GM18867 (cell line): ENCODE measurements at regions not wholly inside any gene's neighbourhood (a gene's known extent, or its start where the extent isn't known, plus 50 kb on each side); places are given as distances from the start of the nearest gene placed in this dataset.
"Not testable (repeated sequence)": the region's sequence is repeated elsewhere in the genome, so short reads cannot be mapped to it uniquely, and the experiment has no call there.

Experiments used
- ATAC-seq: cut with Tn5 transposase; IDR thresholded peaks from one replicate; pipeline ENCODE4 v1.9.1; 2021; ENCODE audit warnings: mild to moderate bottlenecking, moderate library complexity; ENCODE audit not compliant: unreplicated experiment

DNA sequence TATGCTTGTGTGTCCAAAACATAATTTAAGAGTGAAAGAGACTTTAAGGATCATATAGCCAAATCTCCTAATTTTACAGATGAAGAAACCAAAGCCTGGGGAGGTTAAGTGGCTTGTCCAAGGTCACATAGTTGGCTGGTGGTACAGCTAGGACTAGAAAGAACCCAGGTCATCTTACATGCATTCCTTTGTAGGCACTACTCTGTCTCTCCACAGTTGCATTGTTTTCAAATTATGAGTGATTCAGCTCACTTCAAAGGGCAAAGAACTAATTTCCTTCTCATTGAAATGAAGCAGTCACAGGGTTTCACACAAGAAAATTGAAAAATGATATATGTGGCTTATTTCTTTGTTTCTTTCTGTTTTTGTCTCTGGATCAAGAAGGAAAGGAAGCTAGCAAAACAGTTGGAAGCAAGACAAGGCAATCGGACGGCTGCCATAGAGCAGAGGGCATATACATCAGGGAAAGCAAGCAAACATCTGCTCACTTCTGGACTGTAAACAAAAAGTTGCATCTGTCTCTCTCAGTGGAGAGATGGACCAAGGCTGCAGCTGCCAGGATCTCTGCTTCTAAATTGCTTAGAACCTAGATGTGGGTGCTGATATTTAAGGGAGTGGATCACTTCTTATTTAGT lies 107.5 kb upstream of the AMOT start:
- no peak for ATAC-seq

DNA sequence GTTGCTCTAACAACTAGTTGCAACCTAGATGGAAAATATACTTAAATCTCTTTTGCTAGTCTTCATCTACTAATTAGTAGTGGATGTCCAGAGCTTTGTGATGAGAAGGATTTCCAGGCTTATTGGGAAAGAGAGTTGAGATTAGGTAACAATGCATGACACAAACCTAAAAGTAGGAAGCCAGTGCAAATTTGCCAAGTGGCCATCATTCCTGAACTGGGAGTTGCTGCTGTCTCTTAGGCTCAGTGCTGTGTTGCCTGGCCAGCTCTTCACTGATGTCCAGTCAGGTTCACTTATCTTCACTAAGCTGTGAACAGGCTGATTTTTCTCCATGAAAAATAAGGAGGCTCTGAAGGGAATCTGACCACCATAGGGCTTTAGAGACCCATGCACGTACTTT lies 105.6 kb upstream of the AMOT start:
- no peak for ATAC-seq

DNA sequence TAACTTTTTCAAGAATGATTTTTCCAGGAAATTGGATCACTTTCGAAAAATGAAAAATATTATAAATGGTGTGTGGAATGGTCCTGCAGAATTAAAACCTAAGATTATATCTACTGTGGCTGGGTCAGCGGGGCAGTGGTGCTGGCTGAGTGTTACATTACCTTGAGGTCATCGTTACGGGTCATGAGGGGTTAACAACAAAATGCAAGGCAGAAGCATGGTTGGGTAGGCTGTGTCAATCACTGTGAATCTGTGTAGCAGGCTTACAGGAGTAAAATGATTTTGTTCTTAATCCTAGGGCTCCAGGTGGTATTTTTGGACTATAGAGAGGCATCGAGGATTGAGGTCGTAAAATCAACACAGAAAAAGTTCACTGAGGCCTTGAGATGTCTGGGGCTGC lies 105.2 kb upstream of the AMOT start:
- no peak for ATAC-seq

DNA sequence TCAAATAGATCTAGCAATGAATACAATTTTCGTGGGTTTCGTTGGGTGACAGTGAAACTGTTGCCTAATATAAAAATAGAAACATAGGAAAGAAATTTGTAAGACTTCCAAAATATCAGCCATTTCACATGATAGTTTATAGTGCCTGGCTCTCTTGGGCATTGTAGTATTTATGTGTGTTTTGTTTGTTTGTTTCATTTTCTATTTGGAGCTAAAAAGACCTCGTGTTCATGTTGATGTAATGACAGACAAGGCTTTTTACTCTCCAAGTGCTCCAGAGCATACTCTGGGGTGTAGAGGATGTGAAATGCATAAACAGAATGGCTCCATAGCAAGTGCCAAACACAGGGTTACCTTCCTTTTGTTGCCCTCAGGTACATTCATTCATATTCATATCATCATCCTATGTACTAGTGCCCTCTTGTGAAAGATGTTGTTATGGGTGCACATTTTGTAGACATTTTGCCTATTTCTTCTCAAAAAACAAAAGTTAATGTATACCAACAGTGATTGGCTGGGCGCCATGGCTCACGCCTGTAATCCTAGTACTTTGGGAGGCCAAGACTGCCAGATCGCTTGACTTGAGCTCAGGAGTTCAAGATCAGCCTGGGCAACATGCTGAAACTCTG lies 100.7 kb upstream of the AMOT start:
- peak; percentile 93 for ATAC-seq

DNA sequence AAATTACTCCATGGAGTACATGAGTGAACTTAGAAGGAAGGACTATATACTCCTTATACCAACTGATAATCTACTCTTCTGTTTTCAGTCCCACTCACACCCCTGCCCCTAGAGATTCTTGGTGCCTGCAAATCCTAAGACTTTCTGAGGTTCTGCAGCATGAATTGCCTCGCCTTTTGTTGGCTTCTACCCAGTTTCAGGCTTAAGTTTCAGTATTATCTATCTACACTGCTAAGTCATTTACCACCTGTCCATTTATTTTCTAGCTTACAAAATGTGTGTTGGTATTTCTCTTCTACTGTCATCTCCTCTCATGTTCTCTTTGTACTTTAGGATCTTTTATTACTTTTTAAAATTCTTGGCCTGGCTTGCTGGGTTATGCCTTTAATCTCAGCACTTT lies 94.4 kb upstream of the AMOT start:
- peak; percentile 59 for ATAC-seq

DNA sequence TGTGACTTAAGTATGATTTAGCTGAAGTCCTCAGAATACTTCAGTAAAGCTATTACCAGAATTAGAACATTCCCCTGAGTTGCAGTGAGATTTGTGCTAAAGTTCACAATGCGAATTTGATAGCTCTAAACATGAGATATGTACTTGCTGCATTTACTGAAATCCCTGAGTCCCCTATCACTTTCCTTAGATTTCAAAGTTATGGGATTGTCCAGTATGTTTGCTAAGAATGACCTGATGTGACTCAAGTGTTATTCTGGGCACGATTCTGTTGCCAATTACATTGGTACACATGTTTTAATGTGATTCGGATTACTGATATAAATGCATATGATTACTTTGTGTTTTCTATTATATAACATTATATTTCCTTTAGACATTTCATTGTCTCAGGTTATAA lies 91.3 kb upstream of the AMOT start:
- ATAC-seq: no peak

DNA sequence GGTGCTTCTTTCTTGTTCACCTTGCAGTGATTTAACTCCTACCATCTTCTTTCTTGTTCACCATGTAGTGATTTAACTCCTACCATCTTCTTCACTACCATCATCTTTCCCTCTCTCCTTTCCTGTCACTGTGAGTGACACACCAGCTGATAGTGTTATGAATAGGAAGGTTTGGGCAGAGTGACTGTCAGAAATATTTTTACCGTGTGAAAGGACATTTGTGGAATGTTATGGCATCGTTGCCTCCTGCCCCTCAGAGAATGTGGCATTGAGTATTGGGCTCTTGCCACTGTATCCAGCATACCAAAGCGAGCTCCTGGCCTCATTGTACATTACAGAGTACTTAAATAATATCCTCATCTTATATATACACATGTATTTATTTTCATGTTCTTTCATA lies 90.8 kb upstream of the AMOT start:
- no peak for ATAC-seq

DNA sequence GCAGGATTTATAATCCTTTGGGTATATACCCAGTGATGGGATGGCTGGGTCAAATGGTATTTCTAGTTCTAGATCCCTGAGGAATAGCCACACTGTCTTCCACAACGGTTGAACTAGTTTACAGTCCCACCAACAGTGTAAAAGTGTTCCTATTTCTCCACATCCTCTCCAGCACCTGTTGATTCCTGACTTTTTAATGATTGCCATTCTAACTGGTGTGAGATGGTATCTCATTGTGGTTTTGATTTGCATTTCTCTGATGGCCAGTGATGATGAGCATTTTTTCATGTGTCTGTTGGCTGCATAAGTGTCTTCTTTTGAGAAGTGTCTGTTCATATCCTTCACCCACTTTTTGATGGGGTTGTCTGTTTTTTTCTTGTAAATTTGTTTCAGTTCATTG lies 82.8 kb upstream of the AMOT start:
- not testable (repeated sequence) for ATAC-seq

DNA sequence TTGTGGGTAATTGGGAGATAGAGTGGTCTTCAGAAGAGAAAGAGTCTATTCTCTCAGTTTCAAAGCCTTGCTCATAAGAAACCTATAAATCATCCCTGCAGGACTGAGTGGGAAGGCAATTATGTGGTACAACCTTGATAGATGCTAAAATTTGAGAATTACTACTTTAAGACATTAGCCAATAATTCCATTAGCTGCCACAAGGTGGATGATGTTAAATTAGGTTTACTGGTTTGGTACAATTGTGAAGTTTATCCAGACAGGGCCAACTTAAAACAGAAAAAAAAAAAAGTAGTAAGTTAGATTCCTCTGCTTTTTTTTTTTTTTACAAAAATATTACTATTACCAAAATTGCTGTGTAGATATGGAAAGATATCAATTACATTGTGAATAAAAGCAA lies 73.2 kb upstream of the AMOT start:
- no peak for ATAC-seq

DNA sequence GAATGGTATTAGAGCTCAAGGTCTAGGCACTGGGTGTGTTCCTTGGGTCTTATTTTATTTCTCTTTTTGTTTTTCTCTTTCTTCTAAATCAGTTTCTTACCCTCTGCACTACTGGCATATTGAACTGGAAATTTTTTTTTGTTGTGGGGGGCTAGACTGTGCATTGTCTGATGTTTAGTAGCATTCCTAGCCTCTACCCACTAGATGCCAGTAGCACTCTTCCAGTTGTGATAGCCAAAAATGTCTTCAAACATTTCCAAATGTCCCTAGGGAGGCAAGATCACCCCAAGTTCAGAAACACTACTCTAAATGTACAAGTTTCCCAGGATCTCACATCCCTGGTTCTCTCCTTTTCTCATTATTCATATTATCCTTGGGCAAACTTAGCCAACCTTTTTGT lies 69.8 kb upstream of the AMOT start:
- ATAC-seq: no peak

DNA sequence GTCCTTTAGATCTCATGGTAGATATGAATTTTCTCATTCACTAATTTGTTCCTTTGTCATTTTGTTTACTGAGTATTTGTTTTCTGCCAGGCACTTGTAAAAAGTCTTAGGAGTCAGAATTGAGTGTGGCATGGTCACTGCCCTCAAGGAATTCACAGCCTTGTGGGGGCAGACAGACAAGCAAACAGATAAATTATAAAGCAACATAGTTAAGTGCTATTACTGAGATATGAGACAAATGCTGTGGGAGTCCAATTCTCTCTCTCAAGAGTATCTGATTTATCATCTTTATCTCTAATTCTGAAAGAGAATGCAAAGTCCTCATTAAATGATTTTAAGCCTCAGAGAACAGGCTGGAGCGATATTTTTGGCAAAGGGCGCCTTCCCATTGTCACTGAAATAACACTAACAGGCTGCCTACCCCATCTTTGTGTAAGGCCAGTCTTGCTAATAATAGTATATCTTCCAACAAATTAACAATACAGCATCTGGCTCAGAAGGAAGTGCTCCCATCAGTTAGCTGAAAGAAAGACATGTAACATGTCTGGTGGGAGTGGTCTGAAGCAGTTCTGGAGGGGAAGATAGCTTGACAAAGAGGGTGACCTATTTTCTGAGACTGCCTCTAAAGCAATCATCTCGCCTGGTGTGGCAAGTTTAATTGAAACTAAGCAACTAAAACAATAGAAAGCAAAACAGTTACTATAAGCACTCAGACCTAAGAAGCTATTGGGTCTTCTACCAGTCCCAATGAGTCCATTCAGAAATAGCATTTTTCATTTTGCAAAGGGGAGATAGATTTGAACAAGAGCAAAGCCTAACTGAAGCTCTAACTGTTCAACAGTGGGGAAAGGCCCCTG lies 61.5 kb upstream of the AMOT start:
- peak; percentile 90 for ATAC-seq

DNA sequence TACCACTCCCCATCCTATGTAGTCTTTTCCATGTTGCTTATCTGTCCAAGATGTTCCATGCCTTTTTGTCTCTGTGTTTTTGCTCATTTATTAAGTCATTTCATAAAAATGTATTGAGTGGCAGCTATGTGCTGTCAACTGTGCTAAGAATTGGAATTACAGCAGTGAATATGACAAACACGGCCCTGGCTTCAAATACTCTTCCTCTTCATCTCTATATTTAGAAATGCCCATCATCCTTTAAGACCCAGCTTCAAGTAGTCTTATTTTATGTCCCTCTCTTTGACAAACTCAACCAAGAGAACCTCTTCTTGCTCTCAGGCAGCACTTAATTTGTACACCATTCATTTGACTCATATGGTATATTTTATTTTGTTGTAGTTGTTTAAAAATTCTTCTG lies 55.4 kb upstream of the AMOT start:
- ATAC-seq: no peak
